ENCODE measurements at regions not wholly inside any gene's neighbourhood (a gene's known extent, or its start where the extent isn't known, plus 50 kb on each side); places are given as distances from the start of the nearest gene placed in this dataset.
"Not testable (repeated sequence)": the region's sequence is repeated elsewhere in the genome, so short reads cannot be mapped to it uniquely, and the experiment has no call there.

DNA sequence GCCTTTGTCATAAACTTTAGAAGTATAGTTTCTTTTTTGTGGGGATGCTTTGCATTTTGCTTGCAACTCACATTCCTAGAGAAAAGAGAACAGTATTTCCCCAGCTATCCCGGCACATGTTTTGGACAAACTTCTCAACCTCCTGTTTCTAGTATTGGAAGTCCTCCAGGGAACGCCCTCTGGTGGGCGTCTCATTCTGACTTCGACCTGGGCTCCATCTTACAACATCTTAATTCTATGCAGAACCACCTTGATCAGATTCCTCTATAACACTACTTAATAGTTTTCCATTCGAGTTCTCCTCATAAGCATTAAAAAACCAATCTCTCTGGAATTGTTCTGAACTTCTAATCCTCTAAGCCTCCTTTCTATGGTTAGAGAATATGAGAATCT lies 139.5 kb upstream of the FZD8 start:
- H3K27me3 ChIP-seq (ENCODE audit: control insufficient read depth, insufficient read depth, low read length), result no peaks in the 10 kb centered on the region
- H3K9ac ChIP-seq (ENCODE audit: low read length), result no peak overlapping the region
- H3K4me1 ChIP-seq (ENCODE audit: control insufficient read depth, insufficient read depth, low read length), result peaks cover 18% of the 10 kb centered on the region
- H3K9me3 ChIP-seq (ENCODE audit: control insufficient read depth, low read length), result no peaks in the 10 kb centered on the region
- no peaks in the 10 kb centered on the region for H3K36me3 ChIP-seq (ENCODE audit: control insufficient read depth, insufficient read depth, low read length)
- no peak overlapping the region for H3K4me3 ChIP-seq (ENCODE audit: low read length)

- no peaks in the 10 kb centered on the region for H3K27me3 ChIP-seq (ENCODE audit: control insufficient read depth, insufficient read depth, low read length)
- no peaks in the 10 kb centered on the region for H3K9me3 ChIP-seq (ENCODE audit: control insufficient read depth, low read length)
- no peak overlapping the region for H3K4me3 ChIP-seq (ENCODE audit: low read length)
Observed at GRCh38 chr10:35780970-35781642, 139.0 kb upstream of the FZD8 start.

DNA sequence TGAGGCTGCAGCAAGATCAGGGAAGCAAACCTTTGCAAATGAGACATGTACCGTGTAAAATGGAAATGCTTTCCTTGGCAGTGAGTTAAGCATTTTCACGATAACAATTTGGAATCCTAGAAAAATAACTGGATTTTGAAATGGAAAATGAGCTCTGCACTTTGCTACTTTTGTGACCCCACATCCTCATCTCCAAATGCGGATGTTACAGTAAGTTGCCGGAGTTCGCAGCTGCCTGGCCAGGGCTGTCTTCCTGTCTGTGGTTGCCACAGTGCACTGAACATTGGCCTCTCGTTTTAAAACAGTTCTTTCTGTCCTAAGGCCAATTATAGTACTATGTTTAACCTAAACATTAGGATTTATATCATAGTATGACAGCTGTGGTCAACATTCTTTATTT lies 136.2 kb upstream of the FZD8 start:
- H3K4me1 ChIP-seq (ENCODE audit: control insufficient read depth, insufficient read depth, low read length), result peaks cover 14% of the 10 kb centered on the region
- H3K9me3 ChIP-seq (ENCODE audit: control insufficient read depth, low read length), result no peaks in the 10 kb centered on the region
- H3K36me3 ChIP-seq (ENCODE audit: control insufficient read depth, insufficient read depth, low read length), result no peaks in the 10 kb centered on the region
- H3K4me3 ChIP-seq (ENCODE audit: low read length), result no peak overlapping the region
- H3K27me3 ChIP-seq (ENCODE audit: control insufficient read depth, insufficient read depth, low read length), result no peaks in the 10 kb centered on the region
- H3K9ac ChIP-seq (ENCODE audit: low read length), result no peak overlapping the region

More at GRCh38 chr10:35780970-35781642, 139.0 kb upstream of the FZD8 start:
- Histone ChIP-seq H3K36me3 (ENCODE audit: control insufficient read depth, insufficient read depth, low read length) (no peaks in the 10 kb centered on the region), H3K9ac (ENCODE audit: low read length) (no peak overlapping the region), H3K4me1 (ENCODE audit: control insufficient read depth, insufficient read depth, low read length) (peaks cover 22% of the 10 kb centered on the region)

DNA sequence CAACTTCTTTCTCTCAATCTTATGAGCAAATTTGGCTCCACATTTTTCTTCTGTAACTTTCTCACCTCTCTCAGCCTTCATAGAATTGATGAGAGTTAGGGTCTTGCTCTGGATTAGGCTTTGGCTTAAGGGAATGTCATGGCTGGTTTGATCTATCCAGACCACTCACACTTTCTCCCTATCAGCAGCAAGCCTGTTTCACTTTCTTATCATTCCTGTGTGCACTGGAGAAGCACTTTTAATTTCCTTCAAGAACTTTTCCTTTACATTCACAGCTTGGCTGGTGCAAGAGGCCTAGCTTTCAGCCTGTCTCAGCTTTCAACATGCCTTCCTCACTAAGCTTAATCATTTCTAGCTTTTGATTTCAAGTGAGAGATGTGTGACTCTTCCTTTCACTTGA lies 134.5 kb upstream of the FZD8 start:
- H3K4me1 ChIP-seq (ENCODE audit: control insufficient read depth, insufficient read depth, low read length), result peaks cover 11% of the 10 kb centered on the region
- not testable (repeated sequence) for H3K9ac ChIP-seq (ENCODE audit: low read length); H3K9me3 ChIP-seq (ENCODE audit: control insufficient read depth, low read length); H3K4me3 ChIP-seq (ENCODE audit: low read length); H3K27me3 ChIP-seq (ENCODE audit: control insufficient read depth, insufficient read depth, low read length); H3K36me3 ChIP-seq (ENCODE audit: control insufficient read depth, insufficient read depth, low read length)

DNA sequence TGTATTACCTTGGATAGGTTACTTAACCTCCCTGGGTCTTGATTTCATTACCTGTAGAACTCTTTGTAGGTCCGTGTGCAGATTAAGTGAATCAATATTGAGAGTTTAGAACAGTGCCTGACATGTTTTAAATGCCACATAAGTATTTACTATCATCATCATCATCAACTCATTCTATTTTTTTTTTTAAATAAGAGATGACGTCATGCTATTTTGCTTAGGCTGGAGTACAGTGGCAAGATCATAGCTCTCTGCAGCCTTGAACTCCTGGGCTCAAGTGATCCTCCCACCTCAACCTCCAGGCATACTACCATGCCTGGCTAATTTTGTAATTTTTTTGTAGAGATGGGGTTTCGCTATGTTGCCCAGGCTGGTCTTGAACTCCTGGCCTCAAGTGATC lies 132.0 kb upstream of the FZD8 start:
- Histone ChIP-seq H3K9ac (ENCODE audit: low read length) (no peak overlapping the region), H3K4me1 (ENCODE audit: control insufficient read depth, insufficient read depth, low read length) (peaks cover 25% of the 10 kb centered on the region), H3K36me3 (ENCODE audit: control insufficient read depth, insufficient read depth, low read length) (no peaks in the 10 kb centered on the region), H3K9me3 (ENCODE audit: control insufficient read depth, low read length) (no peaks in the 10 kb centered on the region), H3K4me3 (ENCODE audit: low read length) (no peak overlapping the region), H3K27me3 (ENCODE audit: control insufficient read depth, insufficient read depth, low read length) (no peaks in the 10 kb centered on the region)

DNA sequence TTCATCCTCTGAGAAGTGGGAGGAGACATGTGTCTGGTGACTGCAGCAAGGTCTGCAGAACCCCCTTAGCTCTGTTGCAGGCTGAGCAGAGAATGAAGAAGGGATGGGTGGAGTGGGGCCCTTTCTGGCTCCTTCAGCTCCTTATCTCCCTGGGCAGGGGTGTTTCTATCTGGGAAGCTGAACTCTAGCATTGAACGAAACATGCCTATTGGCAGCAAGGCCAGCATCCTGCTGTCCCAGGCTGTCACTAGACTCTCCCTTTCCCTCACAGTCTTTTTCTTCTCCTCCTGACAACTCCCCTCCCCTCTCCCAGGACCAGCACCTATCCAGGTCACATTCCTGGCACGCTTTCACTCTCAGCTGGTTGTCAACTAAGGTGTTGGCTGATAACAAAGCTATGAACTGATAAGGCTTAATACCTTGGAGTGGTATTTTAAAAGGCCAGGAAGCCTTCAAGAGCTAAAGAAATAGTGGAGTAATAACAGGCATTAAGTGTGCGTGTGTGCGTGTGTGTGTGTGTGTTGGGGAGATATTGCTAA lies 128.8 kb upstream of the FZD8 start:
- H3K36me3 ChIP-seq (ENCODE audit: control insufficient read depth, insufficient read depth, low read length), result no peaks in the 10 kb centered on the region
- H3K4me1 ChIP-seq (ENCODE audit: control insufficient read depth, insufficient read depth, low read length), result peaks cover 18% of the 10 kb centered on the region
- H3K9ac ChIP-seq (ENCODE audit: low read length), result no peak overlapping the region
- no peaks in the 10 kb centered on the region for H3K9me3 ChIP-seq (ENCODE audit: control insufficient read depth, low read length)
- no peak overlapping the region for H3K4me3 ChIP-seq (ENCODE audit: low read length)
- no peaks in the 10 kb centered on the region for H3K27me3 ChIP-seq (ENCODE audit: control insufficient read depth, insufficient read depth, low read length)

DNA sequence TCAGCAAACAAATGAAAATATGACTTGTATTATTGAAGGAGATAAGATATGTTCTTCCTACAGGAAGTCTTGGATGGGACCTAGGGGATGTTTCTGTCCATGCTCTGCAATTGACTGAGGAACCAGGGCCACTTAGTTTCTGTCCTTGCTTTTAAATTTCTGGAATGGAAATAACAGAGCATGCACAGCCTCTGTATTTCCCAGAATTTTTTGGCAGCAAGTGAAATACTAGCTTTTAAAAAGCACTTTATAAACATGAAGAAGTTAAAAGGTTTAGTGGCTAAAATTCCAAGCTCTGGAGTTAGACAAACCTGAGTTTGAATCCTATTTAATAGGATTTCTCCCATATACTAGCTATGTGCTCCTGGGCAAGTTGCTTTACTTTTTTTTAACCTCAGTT lies 127.7 kb upstream of the FZD8 start:
- H3K9me3 ChIP-seq (ENCODE audit: control insufficient read depth, low read length), result no peaks in the 10 kb centered on the region
- H3K4me1 ChIP-seq (ENCODE audit: control insufficient read depth, insufficient read depth, low read length), result peaks cover 18% of the 10 kb centered on the region
- H3K9ac ChIP-seq (ENCODE audit: low read length), result no peak overlapping the region
- no peaks in the 10 kb centered on the region for H3K36me3 ChIP-seq (ENCODE audit: control insufficient read depth, insufficient read depth, low read length)
- no peak overlapping the region for H3K4me3 ChIP-seq (ENCODE audit: low read length)
- H3K27me3 ChIP-seq (ENCODE audit: control insufficient read depth, insufficient read depth, low read length), result no peaks in the 10 kb centered on the region

GRCh38 chr10:35768731-35769130 lies 126.6 kb upstream of the FZD8 start:
- no peaks in the 10 kb centered on the region for H3K27me3 ChIP-seq (ENCODE audit: control insufficient read depth, insufficient read depth, low read length)
- H3K4me1 ChIP-seq (ENCODE audit: control insufficient read depth, insufficient read depth, low read length), result peaks cover 18% of the 10 kb centered on the region
- no peaks in the 10 kb centered on the region for H3K9me3 ChIP-seq (ENCODE audit: control insufficient read depth, low read length)
- no peak overlapping the region for H3K9ac ChIP-seq (ENCODE audit: low read length)
- H3K36me3 ChIP-seq (ENCODE audit: control insufficient read depth, insufficient read depth, low read length), result no peaks in the 10 kb centered on the region
- no peak overlapping the region for H3K4me3 ChIP-seq (ENCODE audit: low read length)

GRCh38 chr10:35768011-35768410 lies 125.9 kb upstream of the FZD8 start:
- H3K36me3 ChIP-seq (ENCODE audit: control insufficient read depth, insufficient read depth, low read length), result no peaks in the 10 kb centered on the region
- no peak overlapping the region for H3K4me3 ChIP-seq (ENCODE audit: low read length)
- H3K9me3 ChIP-seq (ENCODE audit: control insufficient read depth, low read length), result no peaks in the 10 kb centered on the region
- no peak overlapping the region for H3K9ac ChIP-seq (ENCODE audit: low read length)
- H3K27me3 ChIP-seq (ENCODE audit: control insufficient read depth, insufficient read depth, low read length), result no peaks in the 10 kb centered on the region
- peaks cover 18% of the 10 kb centered on the region for H3K4me1 ChIP-seq (ENCODE audit: control insufficient read depth, insufficient read depth, low read length)

DNA sequence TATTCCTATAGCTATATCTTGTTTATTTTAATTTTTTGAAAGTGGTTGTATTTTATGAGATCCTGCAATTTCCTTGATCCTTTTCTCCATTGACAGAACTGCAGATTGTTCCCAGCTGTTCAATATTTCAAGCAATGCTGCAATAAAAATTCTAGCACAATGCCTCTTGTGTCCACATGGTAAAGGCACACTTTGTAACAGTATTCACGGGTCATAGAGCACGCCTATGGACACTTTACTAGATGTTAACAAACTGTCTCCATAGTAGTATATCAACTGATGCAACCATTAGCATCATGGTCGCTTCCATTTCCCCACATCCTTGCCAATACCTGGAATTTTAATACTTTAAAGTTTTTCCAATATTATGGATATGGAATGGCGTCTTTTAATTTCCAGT lies 123.9 kb upstream of the FZD8 start:
- H3K9ac ChIP-seq (ENCODE audit: low read length), result no peak overlapping the region
- no peaks in the 10 kb centered on the region for H3K9me3 ChIP-seq (ENCODE audit: control insufficient read depth, low read length)
- H3K36me3 ChIP-seq (ENCODE audit: control insufficient read depth, insufficient read depth, low read length), result no peaks in the 10 kb centered on the region
- H3K4me1 ChIP-seq (ENCODE audit: control insufficient read depth, insufficient read depth, low read length), result peaks cover 17% of the 10 kb centered on the region
- H3K4me3 ChIP-seq (ENCODE audit: low read length), result no peak overlapping the region
- H3K27me3 ChIP-seq (ENCODE audit: control insufficient read depth, insufficient read depth, low read length), result no peaks in the 10 kb centered on the region

DNA sequence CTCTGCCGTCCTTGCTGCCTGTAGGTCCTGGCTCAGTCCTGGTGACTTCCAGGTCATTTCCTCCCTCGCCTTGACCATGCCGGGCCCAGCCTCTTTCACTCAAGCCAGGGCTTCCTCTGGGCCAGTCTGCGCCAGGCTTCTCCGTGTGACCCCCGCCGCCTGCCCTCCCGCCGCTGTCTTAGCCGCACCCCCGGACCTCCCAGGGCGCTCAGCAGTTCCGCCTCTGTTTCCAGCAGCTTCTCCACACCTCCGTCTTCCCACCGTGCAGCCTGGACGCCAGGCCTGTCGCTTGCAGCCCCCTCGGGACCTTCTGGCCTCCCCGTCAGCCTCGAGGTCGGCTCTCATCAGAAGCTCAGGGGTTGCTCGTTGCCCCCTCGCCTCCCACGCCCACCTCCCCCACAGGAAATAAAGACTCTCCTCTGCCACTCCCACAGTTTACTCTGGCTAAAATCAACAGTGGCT lies 123.0 kb upstream of the FZD8 start:
- Histone ChIP-seq H3K9ac (ENCODE audit: low read length) (peak overlapping the region; percentile 60), H3K27me3 (ENCODE audit: control insufficient read depth, insufficient read depth, low read length) (no peaks in the 10 kb centered on the region), H3K9me3 (ENCODE audit: control insufficient read depth, low read length) (no peaks in the 10 kb centered on the region), H3K4me3 (ENCODE audit: low read length) (peak overlapping the region; percentile 28), H3K36me3 (ENCODE audit: control insufficient read depth, insufficient read depth, low read length) (no peaks in the 10 kb centered on the region), H3K4me1 (ENCODE audit: control insufficient read depth, insufficient read depth, low read length) (peaks cover 9% of the 10 kb centered on the region)

GRCh38 chr10:35762311-35763030 lies 120.4 kb upstream of the FZD8 start:
- Histone ChIP-seq H3K4me1 (ENCODE audit: control insufficient read depth, insufficient read depth, low read length) (no peaks in the 10 kb centered on the region), H3K9ac (ENCODE audit: low read length) (no peak overlapping the region), H3K9me3 (ENCODE audit: control insufficient read depth, low read length) (no peaks in the 10 kb centered on the region), H3K4me3 (ENCODE audit: low read length) (no peak overlapping the region), H3K36me3 (ENCODE audit: control insufficient read depth, insufficient read depth, low read length) (no peaks in the 10 kb centered on the region), H3K27me3 (ENCODE audit: control insufficient read depth, insufficient read depth, low read length) (no peaks in the 10 kb centered on the region)
